Heart right ventricle (tissue), 16 donors: ENCODE measurements at regions not wholly inside any gene's neighbourhood (a gene's known extent, or its start where the extent isn't known, plus 50 kb on each side); places are given as distances from the start of the nearest gene placed in this dataset.

Experiments
- ATAC-seq, 8 donors: fragments of 200-7000 bp; cut with Tn5 transposase; one replicate each; pipeline ENCODE4 v1.9.1; 2020; ENCODE audit warnings: mild to moderate bottlenecking in 8 of 8, moderate library complexity in 8 of 8, moderate number of reproducible peaks in 1 of 8
- DNase-seq, 2 donors: peaks; one replicate each; pipeline ENCODE4 v3.0.0-alpha.2; 2020
- H3K27ac ChIP-seq, 10 donors: fragments of 200-600 bp; sonication (generic) in 2 of 10; one replicate each; pipeline versions ENCODE4 v1.5.0 to v1.8.0; 2020 to 2022; ENCODE audit warnings: mild to moderate bottlenecking in 3 of 10
- H3K27me3 ChIP-seq, 7 donors: fragments of 200-600 bp; one replicate each; pipeline ENCODE4 v1.8.0; 2021 to 2022; ENCODE audit warnings: mild to moderate bottlenecking in 2 of 7
- H3K36me3 ChIP-seq, 9 donors: fragments of 200-600 bp; sonication (generic) in 1 of 9; one replicate each; pipeline versions ENCODE4 v1.5.0 to v1.8.0; 2020 to 2022; ENCODE audit warnings: mild to moderate bottlenecking in 2 of 9
- H3K4me1 ChIP-seq, 9 donors: fragments of 200-600 bp; sonication (generic) in 1 of 9; one replicate each; pipeline versions ENCODE4 v1.5.0 to v1.8.0; 2020 to 2022; ENCODE audit warnings: mild to moderate bottlenecking in 4 of 9
- H3K4me3 ChIP-seq, 10 donors: fragments of 200-600 bp; sonication (generic) in 2 of 10; one replicate each; pipeline versions ENCODE4 v1.5.0 to v1.8.0; 2020 to 2022; ENCODE audit warnings: mild to moderate bottlenecking in 7 of 10, moderate library complexity in 2 of 10
- H3K9me3 ChIP-seq, 11 donors: fragments of 200-600 bp in 10 of 11; sonication (generic) in 2 of 11; one replicate each; pipeline versions ENCODE4 v1.5.0 to v1.8.0; 2013 to 2022; ENCODE audit warnings: mild to moderate bottlenecking in 2 of 11, control low read depth in 1 of 11, moderate library complexity in 1 of 11
- WGBS, 2 donors: extraction: QIAGEN DNeasy Blood & Tissue Kit; methylation state at CpG; one replicate each; pipeline ENCODE4 v1.1.7; 2013; ENCODE audit warnings: inconsistent platforms in 1 of 2; 5-methylcytosine and 5-hydroxymethylcytosine counted together
- intact Hi-C, 10 donors: fragments of 100-400 bp; cut with DNase I; formaldehyde crosslinking; loops; one replicate each; pipeline versions ENCODE4 v1.11.1 to v1.14.2; 2022
- TF ChIP-seq, protein P1 (sequence below), 9 donors: fragments of 200-600 bp; sonication (generic) in 2 of 9; IDR thresholded peaks; one replicate each; pipeline versions ENCODE4 v1.5.0 to v1.8.0; 2021 to 2022; ENCODE audit warnings: antibody characterized with exemption in 9 of 9, mild to moderate bottlenecking in 5 of 9, moderate library complexity in 1 of 9
- donor health status: Arrhythmogenic right ventricular cardiomyopathy.
- donor health status: ischemic (EF 13 %, LVEDD 7.1; RV severe dilation, severe dysfunction).
- donor health status: healthy with polysubstance abuse.
- donor health status: DM: no; HTN: yes; CAD: no.
- donor health status: DM: no; HTN: no; CAD: no.
- donor health status: ischemic (EF 25% LVEDD 6.9; RV normal size, moderate dysfunction).
- donor health status: ischemic (EF 25% LVEDD 5.7; RV mildly dilated, moderate dysfunction).
- donor health status: healthy.
- donor health status: DM: yes; HTN: yes; CAD: no.
- donor health status: Ischemic cardiomyopathy.
- donor health status: ischemic (EF 35%, LVEDD 5.7; RV mildly dilated, moderate dysfunction).
- donor health status: nonischemic (EF 11% LVEDD 7.7; RV severe dilation, severe dysfunction).
- donor health status: DM: yes; HTN: yes; CAD: no.
- donor health status: PGD.
- donor health status: ischemic (EF 29% LVEDD 5.4; RV normal size, mild dysfunction).
- donor health status: nonischemic (EF 23%, LVEDD 6.1; RV moderate dilation, normal function).

GRCh38 chr13:34139660-34140227, 321.8 kb downstream of the RFC3 start:
- ATAC-seq = no peak
- Histone ChIP-seq H3K36me3 (no peaks in the 10 kb centered on the region), H3K4me3 (no peak overlapping the region), H3K4me1 (peaks cover 0 to 4% (median 0%) of the 10 kb centered on the region in 9 donors), H3K27ac (no peak overlapping the region), H3K9me3 (peaks cover 0 to 15% (median 5%) of the 10 kb centered on the region in 11 donors), H3K27me3 (no peaks in the 10 kb centered on the region)
- intact Hi-C loops = loop anchor here in 1 of 10 donors (10.0 kb wide), 1 partner anchor 105 kb away; no protein-coding TSS in a partner anchor
- DNase-seq = no peak
- TF ChIP-seq, protein P1, sequence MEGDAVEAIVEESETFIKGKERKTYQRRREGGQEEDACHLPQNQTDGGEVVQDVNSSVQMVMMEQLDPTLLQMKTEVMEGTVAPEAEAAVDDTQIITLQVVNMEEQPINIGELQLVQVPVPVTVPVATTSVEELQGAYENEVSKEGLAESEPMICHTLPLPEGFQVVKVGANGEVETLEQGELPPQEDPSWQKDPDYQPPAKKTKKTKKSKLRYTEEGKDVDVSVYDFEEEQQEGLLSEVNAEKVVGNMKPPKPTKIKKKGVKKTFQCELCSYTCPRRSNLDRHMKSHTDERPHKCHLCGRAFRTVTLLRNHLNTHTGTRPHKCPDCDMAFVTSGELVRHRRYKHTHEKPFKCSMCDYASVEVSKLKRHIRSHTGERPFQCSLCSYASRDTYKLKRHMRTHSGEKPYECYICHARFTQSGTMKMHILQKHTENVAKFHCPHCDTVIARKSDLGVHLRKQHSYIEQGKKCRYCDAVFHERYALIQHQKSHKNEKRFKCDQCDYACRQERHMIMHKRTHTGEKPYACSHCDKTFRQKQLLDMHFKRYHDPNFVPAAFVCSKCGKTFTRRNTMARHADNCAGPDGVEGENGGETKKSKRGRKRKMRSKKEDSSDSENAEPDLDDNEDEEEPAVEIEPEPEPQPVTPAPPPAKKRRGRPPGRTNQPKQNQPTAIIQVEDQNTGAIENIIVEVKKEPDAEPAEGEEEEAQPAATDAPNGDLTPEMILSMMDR (IDR thresholded peaks at IDR 0.05) = no peak
- 65 to 74% methylated on average over 4 of the region's 4 CpGs for WGBS, 2 donors

DNA sequence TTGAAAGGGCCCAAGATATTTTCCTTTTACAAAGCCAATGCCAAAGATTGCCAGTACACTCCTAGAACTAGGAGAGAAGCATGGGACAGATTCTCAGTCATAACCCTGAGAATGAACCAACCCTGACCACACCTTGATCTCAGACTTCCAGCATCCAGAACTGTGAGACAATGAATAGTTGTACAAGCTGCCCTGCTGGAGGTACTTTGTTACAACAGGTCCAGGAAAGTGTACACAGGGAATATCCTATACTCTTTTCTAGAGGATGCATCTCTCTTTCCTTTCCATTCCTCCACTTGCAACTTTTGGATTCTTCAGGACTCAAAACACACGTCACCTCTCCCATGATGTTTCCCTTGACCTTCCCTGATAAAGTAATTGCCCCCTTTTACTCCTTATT, 325.7 kb downstream of the RFC3 start:
- Histone ChIP-seq H3K27ac (no peak overlapping the region), H3K36me3 (no peaks in the 10 kb centered on the region), H3K4me3 (no peak overlapping the region), H3K27me3 (no peaks in the 10 kb centered on the region), H3K9me3 (peaks cover 0 to under 1% (median 0%) of the 10 kb centered on the region in 11 donors), H3K4me1 (no peaks in the 10 kb centered on the region)
- ATAC-seq = no peak
- TF ChIP-seq, protein P1 (IDR thresholded peaks at IDR 0.05) = no peak
- intact Hi-C loops = loop anchor here in 1 of 10 donors (10.0 kb wide), 1 partner anchor 101 kb away; no protein-coding TSS in a partner anchor
- no peak for DNase-seq
- 96 to 100% methylated on average over 1 of the region's 1 CpG for WGBS, 2 donors

GRCh38 chr13:34144142-34144541, 326.2 kb downstream of the RFC3 start:
- Histone ChIP-seq H3K9me3 (no peaks in the 10 kb centered on the region), H3K4me3 (no peak overlapping the region), H3K36me3 (no peaks in the 10 kb centered on the region), H3K27ac (no peak overlapping the region), H3K27me3 (no peaks in the 10 kb centered on the region), H3K4me1 (no peaks in the 10 kb centered on the region)
- 83 to 86% methylated on average over 3 of the region's 3 CpGs for WGBS, 2 donors
- ATAC-seq = no peak
- TF ChIP-seq, protein P1 (IDR thresholded peaks at IDR 0.05) = no peak
- intact Hi-C loops = loop anchor here in 1 of 10 donors (10.0 kb wide), 1 partner anchor 101 kb away; no protein-coding TSS in a partner anchor
- no peak for DNase-seq

- no peaks in the 10 kb centered on the region for H3K4me1 ChIP-seq
- intact Hi-C loops = loop anchor here in 1 of 10 donors (10.0 kb wide), 1 partner anchor 100 kb away; no protein-coding TSS in a partner anchor
- WGBS, 2 donors = 50 to 63% methylated on average over 3 of the region's 3 CpGs
- H3K27me3 ChIP-seq = no peaks in the 10 kb centered on the region
- DNase-seq (no peak), ATAC-seq (no peak)
- no peak overlapping the region for H3K27ac ChIP-seq
- TF ChIP-seq, protein P1 (IDR thresholded peaks at IDR 0.05) = no peak
- no peak overlapping the region for H3K4me3 ChIP-seq
- no peaks in the 10 kb centered on the region for H3K9me3 ChIP-seq
- no peaks in the 10 kb centered on the region for H3K36me3 ChIP-seq
Measured at GRCh38 chr13:34145061-34145460, 327.1 kb downstream of the RFC3 start.
